ENCODE measurements at regions not wholly inside any gene's neighbourhood (a gene's known extent, or its start where the extent isn't known, plus 50 kb on each side); places are given as distances from the start of the nearest gene placed in this dataset.

GRCh38 chr3:72698154-72698917 lies 149.9 kb downstream of the SHQ1 start:
- no peak for DNase-seq (ENCODE audit: low read depth)

GRCh38 chr3:72697717-72698116 lies 150.5 kb downstream of the SHQ1 start:
- DNase-seq (ENCODE audit: low read depth) = no peak

- no peak for DNase-seq (ENCODE audit: low read depth)
Measured at GRCh38 chr3:72696815-72697214, 151.4 kb downstream of the SHQ1 start.

- peak; percentile 9 for DNase-seq (ENCODE audit: low read depth)
Measured at GRCh38 chr3:72694398-72694797, 153.8 kb downstream of the SHQ1 start.

- DNase-seq (ENCODE audit: low read depth) = no peak
Measured at GRCh38 chr3:72692990-72693389, 155.3 kb downstream of the SHQ1 start.

- DNase-seq (ENCODE audit: low read depth) = no peak
Measured at GRCh38 chr3:72690629-72691028, 157.6 kb downstream of the SHQ1 start.

- no peak for DNase-seq (ENCODE audit: low read depth)
Measured at GRCh38 chr3:72682936-72683452, 165.3 kb downstream of the SHQ1 start.

- DNase-seq (ENCODE audit: low read depth) = no peak
Measured at GRCh38 chr3:72681598-72681997, 166.6 kb downstream of the SHQ1 start.

GRCh38 chr3:72680766-72681165 lies 167.5 kb downstream of the SHQ1 start:
- no peak for DNase-seq (ENCODE audit: low read depth)

- no peak for DNase-seq (ENCODE audit: low read depth)
Measured at GRCh38 chr3:72679540-72680198, 168.6 kb downstream of the SHQ1 start.

GRCh38 chr3:72678867-72679266 lies 169.4 kb downstream of the SHQ1 start:
- DNase-seq (ENCODE audit: low read depth) = no peak

- DNase-seq (ENCODE audit: low read depth) = no peak
Measured at GRCh38 chr3:72678380-72678779, 169.9 kb downstream of the SHQ1 start.

GRCh38 chr3:72675243-72675642 lies 173.0 kb downstream of the SHQ1 start:
- no peak for DNase-seq (ENCODE audit: low read depth)

- no peak for DNase-seq (ENCODE audit: low read depth)
Measured at GRCh38 chr3:72673011-72673771, 175.1 kb downstream of the SHQ1 start.

GRCh38 chr3:72669224-72669623 lies 179.0 kb downstream of the SHQ1 start:
- no peak for DNase-seq (ENCODE audit: low read depth)

- DNase-seq (ENCODE audit: low read depth) = no peak
Measured at GRCh38 chr3:72666447-72666755, 181.8 kb downstream of the SHQ1 start.

GRCh38 chr3:72665701-72666446 lies 182.4 kb downstream of the SHQ1 start:
- no peak for DNase-seq (ENCODE audit: low read depth)

- DNase-seq (ENCODE audit: low read depth) = no peak
Measured at GRCh38 chr3:72665103-72665502, 183.1 kb downstream of the SHQ1 start.

- no peak for DNase-seq (ENCODE audit: low read depth)
Measured at GRCh38 chr3:72664184-72664975, 183.9 kb downstream of the SHQ1 start.

- DNase-seq (ENCODE audit: low read depth) = peak; percentile 15
Measured at GRCh38 chr3:72663429-72663828, 184.8 kb downstream of the SHQ1 start.

- DNase-seq (ENCODE audit: low read depth) = peak; percentile 77
Measured at GRCh38 chr3:72661115-72661457, 187.2 kb downstream of the SHQ1 start.

All from GM04504 (cell line).